Fibroblast of lung (primary cell): ENCODE measurements at regions not wholly inside any gene's neighbourhood (a gene's known extent, or its start where the extent isn't known, plus 50 kb on each side); places are given as distances from the start of the nearest gene placed in this dataset.

Experiments used
- DNase-seq, 2 donors: peaks; one replicate each; pipeline versions ENCODE4 v3.0.0 to v3.0.0-alpha.2; 2010; ENCODE audit warnings: low read depth in 2 of 2
- H2AFZ ChIP-seq: 2 replicates; pipeline ENCODE4 v1.5.1; 2012; ENCODE audit warnings: low read length, control low read depth, inconsistent platforms
- H3K27ac ChIP-seq: 2 replicates; pipeline ENCODE4 v1.5.1; 2011; ENCODE audit warnings: low read length, control low read depth; ENCODE audit not compliant: insufficient read depth
- H3K27me3 ChIP-seq: 2 replicates; pipeline ENCODE4 v1.5.1; 2011; ENCODE audit warnings: mild to moderate bottlenecking, low read length; ENCODE audit not compliant: control insufficient read depth, insufficient read depth
- H3K36me3 ChIP-seq: 2 replicates; pipeline ENCODE4 v1.5.1; 2011; ENCODE audit warnings: low read length; ENCODE audit not compliant: control insufficient read depth, insufficient read depth
- H3K4me1 ChIP-seq: 2 replicates; pipeline ENCODE4 v1.5.1; 2011; ENCODE audit warnings: low read length; ENCODE audit not compliant: control insufficient read depth, insufficient read depth; ENCODE audit errors: extremely low read depth
- H3K4me2 ChIP-seq: 2 replicates; pipeline ENCODE4 v1.5.1; 2011; ENCODE audit warnings: low read length, control low read depth; ENCODE audit not compliant: insufficient read depth; ENCODE audit errors: extremely low read depth
- H3K4me3 ChIP-seq, 4 experiments: fragments of 200-600 bp in 1 of 4; sonication (generic) in 1 of 4; replicated peaks in 1 of 4; 2 replicates each; pipeline ENCODE4 v1.5.1; 2011 to 2016; ENCODE audit warnings: low read length in 4 of 4, low read depth in 3 of 4, mild to moderate bottlenecking in 3 of 4, control low read depth in 2 of 4, inconsistent platforms in 1 of 4, mixed read lengths in 1 of 4; ENCODE audit not compliant: insufficient read depth in 1 of 4; ENCODE audit errors: control extremely low read depth in 1 of 4
- H3K79me2 ChIP-seq: 2 replicates; pipeline ENCODE4 v1.5.1; 2012; ENCODE audit warnings: mild to moderate bottlenecking, low read length, inconsistent platforms; ENCODE audit not compliant: control insufficient read depth, insufficient read depth
- H3K9ac ChIP-seq: 2 replicates; pipeline ENCODE4 v1.5.1; 2011; ENCODE audit warnings: mild to moderate bottlenecking, low read length, control low read depth; ENCODE audit not compliant: insufficient read depth
- H3K9me3 ChIP-seq: 2 replicates; pipeline ENCODE4 v1.5.1; 2012; ENCODE audit warnings: low read depth, low read length; ENCODE audit not compliant: control insufficient read depth, insufficient read depth
- H4K20me1 ChIP-seq: 2 replicates; pipeline ENCODE4 v1.5.1; 2011; ENCODE audit warnings: low read length; ENCODE audit not compliant: control insufficient read depth, insufficient read depth; ENCODE audit errors: extremely low read depth
- CTCF ChIP-seq, 2 donors: IDR thresholded peaks in 1 of 2; conservative IDR thresholded peaks in 1 of 2; 1 replicate in 1 of 2; 2 replicates in 1 of 2; pipeline ENCODE4 v1.5.1; 2011 to 2012; ENCODE audit warnings: low read length in 2 of 2, control low read depth in 1 of 2, inconsistent platforms in 1 of 2, low read depth in 1 of 2, mild to moderate bottlenecking in 1 of 2
- EZH2 ChIP-seq: IDR thresholded peaks from 2 replicates; pipeline ENCODE4 v1.5.1; 2012; ENCODE audit warnings: low read length, control low read depth, mild to moderate bottlenecking; ENCODE audit errors: missing control alignments

GRCh38 chr4:110924761-110925160, 301.9 kb upstream of the PITX2 start:
- Histone ChIP-seq H3K9ac (no peak overlapping the region), H3K27me3 (no peaks in the 10 kb centered on the region), H3K36me3 (no peaks in the 10 kb centered on the region), H4K20me1 (no peaks in the 10 kb centered on the region), H3K79me2 (no peaks in the 10 kb centered on the region), H3K4me3 (no peak overlapping the region), H3K4me1 (no peaks in the 10 kb centered on the region), H2AFZ (no peak overlapping the region), H3K9me3 (no peaks in the 10 kb centered on the region), H3K27ac (no peak overlapping the region), H3K4me2 (no peak overlapping the region)
- TF ChIP-seq EZH2 (no peak), CTCF (conservative IDR thresholded peaks at IDR 0.05 in 1 of 2, IDR thresholded peaks at IDR 0.05 in 1 of 2; ENCODE audit: low read depth in 1 of 2, low read length in 2 of 2) (no peak)
- DNase-seq = no peak

- Histone ChIP-seq H3K9ac (no peak overlapping the region), H3K4me2 (no peak overlapping the region), H2AFZ (no peak overlapping the region), H3K27me3 (no peaks in the 10 kb centered on the region), H4K20me1 (no peaks in the 10 kb centered on the region), H3K9me3 (no peaks in the 10 kb centered on the region), H3K79me2 (no peaks in the 10 kb centered on the region), H3K4me1 (no peaks in the 10 kb centered on the region), H3K4me3 (no peak overlapping the region), H3K27ac (no peak overlapping the region), H3K36me3 (no peaks in the 10 kb centered on the region)
- DNase-seq = no peak
- TF ChIP-seq EZH2 (no peak), CTCF (conservative IDR thresholded peaks at IDR 0.05 in 1 of 2, IDR thresholded peaks at IDR 0.05 in 1 of 2; ENCODE audit: low read depth in 1 of 2, low read length in 2 of 2) (no peak)
Measured at GRCh38 chr4:110926841-110927400, 304.0 kb upstream of the PITX2 start.

GRCh38 chr4:110933341-110933740, 310.5 kb upstream of the PITX2 start:
- DNase-seq = no peak
- no peaks in the 10 kb centered on the region for H3K4me1 ChIP-seq
- no peak overlapping the region for H3K4me3 ChIP-seq
- no peaks in the 10 kb centered on the region for H3K36me3 ChIP-seq
- no peak overlapping the region for H3K27ac ChIP-seq
- no peak overlapping the region for H3K9ac ChIP-seq
- no peak overlapping the region for H3K4me2 ChIP-seq
- no peaks in the 10 kb centered on the region for H3K9me3 ChIP-seq
- no peak for TF ChIP-seq EZH2
- TF ChIP-seq CTCF (conservative IDR thresholded peaks at IDR 0.05 in 1 of 2, IDR thresholded peaks at IDR 0.05 in 1 of 2; ENCODE audit: low read depth in 1 of 2, low read length in 2 of 2) = no peak
- H2AFZ ChIP-seq = no peak overlapping the region
- no peaks in the 10 kb centered on the region for H3K79me2 ChIP-seq
- no peaks in the 10 kb centered on the region for H3K27me3 ChIP-seq
- no peaks in the 10 kb centered on the region for H4K20me1 ChIP-seq
